HAP-1 (cell line): ENCODE measurements at regions not wholly inside any gene's neighbourhood (a gene's known extent, or its start where the extent isn't known, plus 50 kb on each side); places are given as distances from the start of the nearest gene placed in this dataset.

ENCODE experiments used
- DNase-seq, 2 experiments: peaks; one replicate each; pipeline ENCODE4 v3.0.0-alpha.2; 2016 to 2020; ENCODE audit warnings: low spot score in 2 of 2
- H3K27me3 ChIP-seq: fragments of 250-450 bp; sonication (Bioruptor Pico); 2 replicates; pipeline ENCODE4 v1.5.1; 2020; ENCODE audit warnings: low read depth, mild to moderate bottlenecking, moderate library complexity
- H3K36me3 ChIP-seq: fragments of 250-450 bp; sonication (Bioruptor Pico); replicated peaks from 2 replicates; pipeline ENCODE4 v1.5.1; 2020; ENCODE audit warnings: mild to moderate bottlenecking
- H3K4me1 ChIP-seq: fragments of 250-450 bp; sonication (Bioruptor Pico); 2 replicates; pipeline ENCODE4 v1.5.1; 2020; ENCODE audit warnings: mild to moderate bottlenecking
- H3K4me3 ChIP-seq: fragments of 250-450 bp; sonication (Bioruptor Pico); 2 replicates; pipeline ENCODE4 v1.5.1; 2020; ENCODE audit warnings: mild to moderate bottlenecking, moderate library complexity
- H3K9me3 ChIP-seq: fragments of 250-450 bp; sonication (Bioruptor Pico); 2 replicates; pipeline ENCODE4 v1.5.1; 2020; ENCODE audit warnings: mild to moderate bottlenecking, moderate library complexity
- in situ Hi-C: fragments of 300-500 bp; cut with MboI; formaldehyde crosslinking; loops from 3 replicates; pipeline ENCODE4 v1.14.3; 2020; ENCODE audit warnings: low sequenced_read_pairs, inconsistent platforms, mixed read lengths

- Histone ChIP-seq H3K4me3 (no peak overlapping the region), H3K27me3 (no peaks in the 10 kb centered on the region), H3K36me3 (no peaks in the 10 kb centered on the region), H3K4me1 (no peaks in the 10 kb centered on the region), H3K9me3 (no peaks in the 10 kb centered on the region)
- in situ Hi-C loops: no loop called here
- DNase-seq: no peak
Observed at GRCh38 chr12:29843036-29843435, 59.3 kb upstream of the TMTC1 start.

- Histone ChIP-seq H3K36me3 (no peaks in the 10 kb centered on the region), H3K9me3 (no peaks in the 10 kb centered on the region), H3K27me3 (no peaks in the 10 kb centered on the region), H3K4me1 (no peaks in the 10 kb centered on the region), H3K4me3 (no peak overlapping the region)
- in situ Hi-C loops: no loop called here
- DNase-seq: no peak
Observed at GRCh38 chr12:29838768-29839167, 55.0 kb upstream of the TMTC1 start.
